ENCODE measurements at regions not wholly inside any gene's neighbourhood (a gene's known extent, or its start where the extent isn't known, plus 50 kb on each side); places are given as distances from the start of the nearest gene placed in this dataset.

DNA sequence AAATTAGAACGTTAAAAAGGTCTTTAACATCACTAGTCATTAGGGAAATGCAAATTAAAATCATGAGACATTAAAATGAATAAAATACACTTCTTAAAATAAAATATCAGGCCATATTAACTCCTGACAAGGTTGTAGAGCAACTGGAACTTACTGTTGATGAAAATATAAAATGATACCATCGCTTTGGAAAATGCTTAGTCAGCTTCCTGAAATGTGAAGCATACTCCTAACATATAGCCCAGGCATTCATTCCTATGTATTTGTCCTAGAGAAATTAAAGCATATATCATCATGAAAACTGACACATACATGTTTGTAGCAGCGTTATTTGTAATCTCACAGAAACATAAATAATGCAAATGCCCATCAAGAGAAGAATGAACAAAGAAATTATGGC lies 211.5 kb upstream of the CHRM3 start (continued):
- TF ChIP-seq, protein P1, sequence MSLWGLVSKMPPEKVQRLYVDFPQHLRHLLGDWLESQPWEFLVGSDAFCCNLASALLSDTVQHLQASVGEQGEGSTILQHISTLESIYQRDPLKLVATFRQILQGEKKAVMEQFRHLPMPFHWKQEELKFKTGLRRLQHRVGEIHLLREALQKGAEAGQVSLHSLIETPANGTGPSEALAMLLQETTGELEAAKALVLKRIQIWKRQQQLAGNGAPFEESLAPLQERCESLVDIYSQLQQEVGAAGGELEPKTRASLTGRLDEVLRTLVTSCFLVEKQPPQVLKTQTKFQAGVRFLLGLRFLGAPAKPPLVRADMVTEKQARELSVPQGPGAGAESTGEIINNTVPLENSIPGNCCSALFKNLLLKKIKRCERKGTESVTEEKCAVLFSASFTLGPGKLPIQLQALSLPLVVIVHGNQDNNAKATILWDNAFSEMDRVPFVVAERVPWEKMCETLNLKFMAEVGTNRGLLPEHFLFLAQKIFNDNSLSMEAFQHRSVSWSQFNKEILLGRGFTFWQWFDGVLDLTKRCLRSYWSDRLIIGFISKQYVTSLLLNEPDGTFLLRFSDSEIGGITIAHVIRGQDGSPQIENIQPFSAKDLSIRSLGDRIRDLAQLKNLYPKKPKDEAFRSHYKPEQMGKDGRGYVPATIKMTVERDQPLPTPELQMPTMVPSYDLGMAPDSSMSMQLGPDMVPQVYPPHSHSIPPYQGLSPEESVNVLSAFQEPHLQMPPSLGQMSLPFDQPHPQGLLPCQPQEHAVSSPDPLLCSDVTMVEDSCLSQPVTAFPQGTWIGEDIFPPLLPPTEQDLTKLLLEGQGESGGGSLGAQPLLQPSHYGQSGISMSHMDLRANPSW (CRISPR knock-in tag; IDR thresholded peaks at IDR 0.05): no peak
- TF ChIP-seq ERF (CRISPR knock-in tag; IDR thresholded peaks at IDR 0.05) (no peak), C11orf30 (IDR thresholded peaks at IDR 0.05; ENCODE audit: low read depth) (peak; percentile 61; the same call in 1 of the 2 replicates), ARHGAP35 (IDR thresholded peaks at IDR 0.05; ENCODE audit: partially characterized antibody) (no peak), IRF2 (CRISPR knock-in tag; IDR thresholded peaks at IDR 0.05) (no peak), COPS2 (conservative IDR thresholded peaks at IDR 0.05) (no peak), PHB2 (IDR thresholded peaks at IDR 0.05; ENCODE audit: low read depth) (no peak), MAFG (tag; conservative IDR thresholded peaks at IDR 0.05) (peak; percentile 64; the same call in 1 of the 2 replicates), POU5F1 (IDR thresholded peaks at IDR 0.05; ENCODE audit: borderline replicate concordance, low read depth, low read length, partially characterized antibody) (no peak), ZNF140 (CRISPR knock-in tag; IDR thresholded peaks at IDR 0.05) (no peak), SP1 (CRISPR knock-in tag; IDR thresholded peaks at IDR 0.05) (no peak), CHD2 (IDR thresholded peaks at IDR 0.05; ENCODE audit: low read depth, low read length) (no peak), BHLHE40 (IDR thresholded peaks at IDR 0.05; ENCODE audit: low read length) (no peak), SPI1 (IDR thresholded peaks at IDR 0.05; ENCODE audit: borderline replicate concordance, low read depth, low read length) (no peak), ZFP36 (IDR thresholded peaks at IDR 0.05; ENCODE audit: low read depth, low read length, partially characterized antibody) (no peak), ZNF316 (IDR thresholded peaks at IDR 0.05) (peak; percentile 66; the same call in 1 of the 2 replicates), MECOM (CRISPR knock-in tag; IDR thresholded peaks at IDR 0.05) (no peak), BCOR (IDR thresholded peaks at IDR 0.05) (no peak)
- TF ChIP-seq, protein P2, sequence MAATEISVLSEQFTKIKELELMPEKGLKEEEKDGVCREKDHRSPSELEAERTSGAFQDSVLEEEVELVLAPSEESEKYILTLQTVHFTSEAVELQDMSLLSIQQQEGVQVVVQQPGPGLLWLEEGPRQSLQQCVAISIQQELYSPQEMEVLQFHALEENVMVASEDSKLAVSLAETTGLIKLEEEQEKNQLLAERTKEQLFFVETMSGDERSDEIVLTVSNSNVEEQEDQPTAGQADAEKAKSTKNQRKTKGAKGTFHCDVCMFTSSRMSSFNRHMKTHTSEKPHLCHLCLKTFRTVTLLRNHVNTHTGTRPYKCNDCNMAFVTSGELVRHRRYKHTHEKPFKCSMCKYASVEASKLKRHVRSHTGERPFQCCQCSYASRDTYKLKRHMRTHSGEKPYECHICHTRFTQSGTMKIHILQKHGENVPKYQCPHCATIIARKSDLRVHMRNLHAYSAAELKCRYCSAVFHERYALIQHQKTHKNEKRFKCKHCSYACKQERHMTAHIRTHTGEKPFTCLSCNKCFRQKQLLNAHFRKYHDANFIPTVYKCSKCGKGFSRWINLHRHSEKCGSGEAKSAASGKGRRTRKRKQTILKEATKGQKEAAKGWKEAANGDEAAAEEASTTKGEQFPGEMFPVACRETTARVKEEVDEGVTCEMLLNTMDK (IDR thresholded peaks at IDR 0.05; ENCODE audit: borderline replicate concordance, insufficient read depth, low read depth, low read length, poor library complexity, severe bottlenecking): no peak
- TF ChIP-seq, protein P3, sequence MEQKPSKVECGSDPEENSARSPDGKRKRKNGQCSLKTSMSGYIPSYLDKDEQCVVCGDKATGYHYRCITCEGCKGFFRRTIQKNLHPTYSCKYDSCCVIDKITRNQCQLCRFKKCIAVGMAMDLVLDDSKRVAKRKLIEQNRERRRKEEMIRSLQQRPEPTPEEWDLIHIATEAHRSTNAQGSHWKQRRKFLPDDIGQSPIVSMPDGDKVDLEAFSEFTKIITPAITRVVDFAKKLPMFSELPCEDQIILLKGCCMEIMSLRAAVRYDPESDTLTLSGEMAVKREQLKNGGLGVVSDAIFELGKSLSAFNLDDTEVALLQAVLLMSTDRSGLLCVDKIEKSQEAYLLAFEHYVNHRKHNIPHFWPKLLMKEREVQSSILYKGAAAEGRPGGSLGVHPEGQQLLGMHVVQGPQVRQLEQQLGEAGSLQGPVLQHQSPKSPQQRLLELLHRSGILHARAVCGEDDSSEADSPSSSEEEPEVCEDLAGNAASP (IDR thresholded peaks at IDR 0.05): no peak
- TF ChIP-seq, protein P4, sequence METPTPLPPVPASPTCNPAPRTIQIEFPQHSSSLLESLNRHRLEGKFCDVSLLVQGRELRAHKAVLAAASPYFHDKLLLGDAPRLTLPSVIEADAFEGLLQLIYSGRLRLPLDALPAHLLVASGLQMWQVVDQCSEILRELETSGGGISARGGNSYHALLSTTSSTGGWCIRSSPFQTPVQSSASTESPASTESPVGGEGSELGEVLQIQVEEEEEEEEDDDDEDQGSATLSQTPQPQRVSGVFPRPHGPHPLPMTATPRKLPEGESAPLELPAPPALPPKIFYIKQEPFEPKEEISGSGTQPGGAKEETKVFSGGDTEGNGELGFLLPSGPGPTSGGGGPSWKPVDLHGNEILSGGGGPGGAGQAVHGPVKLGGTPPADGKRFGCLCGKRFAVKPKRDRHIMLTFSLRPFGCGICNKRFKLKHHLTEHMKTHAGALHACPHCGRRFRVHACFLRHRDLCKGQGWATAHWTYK (CRISPR knock-in tag; IDR thresholded peaks at IDR 0.05): no peak
- TF ChIP-seq, protein P5, sequence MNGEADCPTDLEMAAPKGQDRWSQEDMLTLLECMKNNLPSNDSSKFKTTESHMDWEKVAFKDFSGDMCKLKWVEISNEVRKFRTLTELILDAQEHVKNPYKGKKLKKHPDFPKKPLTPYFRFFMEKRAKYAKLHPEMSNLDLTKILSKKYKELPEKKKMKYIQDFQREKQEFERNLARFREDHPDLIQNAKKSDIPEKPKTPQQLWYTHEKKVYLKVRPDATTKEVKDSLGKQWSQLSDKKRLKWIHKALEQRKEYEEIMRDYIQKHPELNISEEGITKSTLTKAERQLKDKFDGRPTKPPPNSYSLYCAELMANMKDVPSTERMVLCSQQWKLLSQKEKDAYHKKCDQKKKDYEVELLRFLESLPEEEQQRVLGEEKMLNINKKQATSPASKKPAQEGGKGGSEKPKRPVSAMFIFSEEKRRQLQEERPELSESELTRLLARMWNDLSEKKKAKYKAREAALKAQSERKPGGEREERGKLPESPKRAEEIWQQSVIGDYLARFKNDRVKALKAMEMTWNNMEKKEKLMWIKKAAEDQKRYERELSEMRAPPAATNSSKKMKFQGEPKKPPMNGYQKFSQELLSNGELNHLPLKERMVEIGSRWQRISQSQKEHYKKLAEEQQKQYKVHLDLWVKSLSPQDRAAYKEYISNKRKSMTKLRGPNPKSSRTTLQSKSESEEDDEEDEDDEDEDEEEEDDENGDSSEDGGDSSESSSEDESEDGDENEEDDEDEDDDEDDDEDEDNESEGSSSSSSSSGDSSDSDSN (IDR thresholded peaks at IDR 0.05; ENCODE audit: borderline replicate concordance in 1 of 2, low read depth in 2 of 2, low read length in 2 of 2): no peak

Data from K562 (cell line).